A673 (cell line): ENCODE measurements at regions not wholly inside any gene's neighbourhood (a gene's known extent, or its start where the extent isn't known, plus 50 kb on each side); places are given as distances from the start of the nearest gene placed in this dataset.

Source experiments
- BruUV-seq: library from RNA; stranded (reverse); fragments of 400-500 nt; replicated peaks from 2 replicates; lab custom pipeline; 2021; lab: Mats Ljungman, UMichigan
- CTCF ChIA-PET: fragments of 300-600 bp; sonication (Branson Sonifier 250); formaldehyde crosslinking; loops from one replicate; lab custom pipeline; 2022; ENCODE audit warnings: antibody characterized with exemption; lab: Charles Lee
- POLR2A ChIA-PET: fragments of 300-600 bp; sonication (Branson Sonifier 250); formaldehyde crosslinking; loops from one replicate; lab custom pipeline; 2022; ENCODE audit warnings: antibody characterized with exemption; ENCODE audit not compliant: low non-redundant PET; lab: Charles Lee
- DNase-seq: peaks from one replicate; pipeline ENCODE4 v3.0.0-alpha.2; 2015; ENCODE audit warnings: low spot score
- H3K27ac ChIP-seq: fragments of 200-600 bp; sonication (generic); 2 replicates; pipeline ENCODE4 v1.5.1; 2016; ENCODE audit warnings: mixed run types, low read depth, mild to moderate bottlenecking, mixed read lengths, antibody characterized with exemption, low read length; ENCODE audit not compliant: poor library complexity, severe bottlenecking
- H3K27me3 ChIP-seq: fragments of 200-600 bp; sonication (generic); replicated peaks from 2 replicates; pipeline ENCODE4 v1.6.1; 2017; ENCODE audit warnings: mixed run types, low read depth, mild to moderate bottlenecking, mixed read lengths, antibody characterized with exemption, low read length; ENCODE audit not compliant: insufficient read depth, poor library complexity
- H3K36me3 ChIP-seq: fragments of 200-600 bp; sonication (generic); 2 replicates; pipeline ENCODE4 v1.6.1; 2016; ENCODE audit warnings: mixed run types, mild to moderate bottlenecking, mixed read lengths, antibody characterized with exemption, low read length; ENCODE audit not compliant: insufficient read depth, poor library complexity, severe bottlenecking
- H3K4me1 ChIP-seq: fragments of 200-600 bp; sonication (generic); 2 replicates; pipeline ENCODE4 v1.6.1; 2017; ENCODE audit warnings: mixed run types, mild to moderate bottlenecking, mixed read lengths, antibody characterized with exemption, low read length; ENCODE audit not compliant: insufficient read depth, poor library complexity, severe bottlenecking
- H3K4me3 ChIP-seq: fragments of 200-600 bp; sonication (generic); 2 replicates; pipeline ENCODE4 v1.5.1; 2016; ENCODE audit warnings: low read depth, mixed run types, mild to moderate bottlenecking, mixed read lengths, low read length; ENCODE audit not compliant: poor library complexity, severe bottlenecking
- H3K9me3 ChIP-seq: fragments of 200-600 bp; sonication (generic); 2 replicates; pipeline ENCODE4 v1.6.1; 2016; ENCODE audit warnings: mixed run types, low read depth, mild to moderate bottlenecking, mixed read lengths, antibody characterized with exemption, low read length; ENCODE audit not compliant: poor library complexity, severe bottlenecking
- EZH2 ChIP-seq: fragments of 200-600 bp; sonication (generic); IDR thresholded peaks from 2 replicates; pipeline ENCODE4 v1.6.1; 2017; ENCODE audit warnings: borderline replicate concordance, low read depth, mild to moderate bottlenecking, mixed read lengths, antibody characterized with exemption, low read length; ENCODE audit not compliant: poor library complexity, severe bottlenecking
- intact Hi-C: fragments of 100-400 bp; cut with micrococcal nuclease; formaldehyde crosslinking; loops from one replicate; pipeline ENCODE4 v1.10.0; 2022; ENCODE audit not compliant: unreplicated experiment
- TF ChIP-seq, protein P1 (sequence below): fragments of 300-800, 200-600 bp; sonication (generic); conservative IDR thresholded peaks from 2 replicates; pipeline ENCODE4 v1.5.1; 2017; ENCODE audit warnings: low read depth, mild to moderate bottlenecking, antibody characterized with exemption, low read length, moderate library complexity, mixed read lengths

DNA sequence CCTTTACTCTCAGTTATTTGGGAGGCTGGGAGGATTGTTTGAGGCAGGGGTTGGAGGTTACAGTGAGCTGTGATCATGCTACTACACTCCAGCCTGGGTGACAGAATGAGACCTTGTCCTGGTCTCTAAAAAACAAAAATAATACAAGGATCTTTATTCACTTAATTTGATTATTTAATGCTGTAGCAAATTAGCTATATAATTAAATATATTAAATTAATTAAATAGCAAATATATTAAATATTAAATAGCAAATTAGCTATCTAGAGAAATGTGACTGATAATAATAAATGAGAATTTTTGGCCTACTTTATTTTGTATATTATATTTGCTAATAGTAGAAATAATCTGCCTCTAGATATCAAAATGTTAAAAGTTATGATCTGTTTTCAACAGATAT is 298.8 kb upstream of the NAV3 start:
- TF ChIP-seq, protein P1, sequence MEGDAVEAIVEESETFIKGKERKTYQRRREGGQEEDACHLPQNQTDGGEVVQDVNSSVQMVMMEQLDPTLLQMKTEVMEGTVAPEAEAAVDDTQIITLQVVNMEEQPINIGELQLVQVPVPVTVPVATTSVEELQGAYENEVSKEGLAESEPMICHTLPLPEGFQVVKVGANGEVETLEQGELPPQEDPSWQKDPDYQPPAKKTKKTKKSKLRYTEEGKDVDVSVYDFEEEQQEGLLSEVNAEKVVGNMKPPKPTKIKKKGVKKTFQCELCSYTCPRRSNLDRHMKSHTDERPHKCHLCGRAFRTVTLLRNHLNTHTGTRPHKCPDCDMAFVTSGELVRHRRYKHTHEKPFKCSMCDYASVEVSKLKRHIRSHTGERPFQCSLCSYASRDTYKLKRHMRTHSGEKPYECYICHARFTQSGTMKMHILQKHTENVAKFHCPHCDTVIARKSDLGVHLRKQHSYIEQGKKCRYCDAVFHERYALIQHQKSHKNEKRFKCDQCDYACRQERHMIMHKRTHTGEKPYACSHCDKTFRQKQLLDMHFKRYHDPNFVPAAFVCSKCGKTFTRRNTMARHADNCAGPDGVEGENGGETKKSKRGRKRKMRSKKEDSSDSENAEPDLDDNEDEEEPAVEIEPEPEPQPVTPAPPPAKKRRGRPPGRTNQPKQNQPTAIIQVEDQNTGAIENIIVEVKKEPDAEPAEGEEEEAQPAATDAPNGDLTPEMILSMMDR = no peak
- TF ChIP-seq EZH2 = no peak
- intact Hi-C loops = no loop called here
- ChIA-PET POLR2A (no interaction called here), CTCF (no interaction called here)
- DNase-seq = no peak
- Histone ChIP-seq H3K27ac (no peak overlapping the region), H3K36me3 (no peaks in the 10 kb centered on the region), H3K27me3 (no peaks in the 10 kb centered on the region), H3K4me1 (no peaks in the 10 kb centered on the region), H3K4me3 (no peak overlapping the region), H3K9me3 (no peaks in the 10 kb centered on the region)
- BruUV-seq = no TSS peak

DNA sequence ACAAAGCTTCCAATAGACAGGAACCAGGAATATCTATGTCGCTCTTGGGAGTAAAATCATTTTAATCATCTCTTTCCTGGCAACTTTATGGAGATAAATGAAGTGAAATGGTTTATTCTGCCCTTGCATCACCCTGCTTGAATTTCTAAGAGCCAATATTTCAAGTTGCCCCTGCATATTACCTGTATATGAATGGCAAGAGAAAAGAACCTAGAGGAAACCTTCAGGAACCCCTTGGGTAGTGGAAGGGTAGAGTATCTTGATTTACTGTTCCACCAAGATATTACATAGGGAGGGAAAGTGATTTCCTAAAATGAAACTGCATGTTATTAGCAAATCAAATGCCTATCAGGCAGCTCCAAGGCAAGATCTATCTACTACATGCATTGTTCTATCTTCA is 308.4 kb upstream of the NAV3 start:
- H3K27me3 ChIP-seq = no peaks in the 10 kb centered on the region
- no peak for TF ChIP-seq EZH2
- TF ChIP-seq, protein P1 = no peak
- no peak for DNase-seq
- no peak overlapping the region for H3K4me3 ChIP-seq
- no peaks in the 10 kb centered on the region for H3K9me3 ChIP-seq
- BruUV-seq = no TSS peak
- intact Hi-C loops = no loop called here
- POLR2A ChIA-PET = no interaction called here
- no peak overlapping the region for H3K27ac ChIP-seq
- CTCF ChIA-PET = no interaction called here
- H3K36me3 ChIP-seq = no peaks in the 10 kb centered on the region
- no peaks in the 10 kb centered on the region for H3K4me1 ChIP-seq

DNA sequence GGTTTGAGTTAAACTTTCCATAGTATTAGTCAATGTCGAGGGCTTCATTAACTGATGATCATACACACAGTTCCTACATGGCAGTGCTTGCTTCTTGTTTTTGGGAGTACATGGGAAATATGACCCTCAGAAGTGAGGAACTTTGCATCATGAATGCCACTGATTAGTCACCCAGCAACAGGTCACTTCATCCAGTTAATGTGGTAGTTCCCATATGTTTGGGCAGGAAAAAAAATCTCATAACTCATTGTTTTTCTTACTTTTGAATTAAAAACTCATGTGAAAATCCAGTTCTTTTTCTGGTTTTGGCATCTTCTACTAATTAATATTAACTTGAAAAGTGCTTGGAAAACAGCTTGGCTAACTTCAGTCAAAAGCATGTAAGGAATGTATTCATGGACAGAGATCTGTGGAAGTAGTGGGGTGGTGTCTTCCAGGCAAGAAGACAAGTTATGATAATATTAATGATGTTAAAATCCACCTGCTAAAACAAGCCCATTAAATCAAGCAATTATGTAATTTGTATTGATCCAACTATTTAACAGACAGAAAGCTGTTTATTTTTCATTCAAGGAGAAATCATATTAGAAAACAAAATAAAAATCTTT is 309.1 kb upstream of the NAV3 start:
- H3K27ac ChIP-seq = no peak overlapping the region
- H3K36me3 ChIP-seq = no peaks in the 10 kb centered on the region
- BruUV-seq = no TSS peak
- TF ChIP-seq, protein P1 = no peak
- TF ChIP-seq EZH2 = no peak
- no peak overlapping the region for H3K4me3 ChIP-seq
- ChIA-PET CTCF (no interaction called here), POLR2A (no interaction called here)
- intact Hi-C loops = no loop called here
- H3K4me1 ChIP-seq = no peaks in the 10 kb centered on the region
- H3K27me3 ChIP-seq = no peaks in the 10 kb centered on the region
- no peak for DNase-seq
- no peaks in the 10 kb centered on the region for H3K9me3 ChIP-seq
